ENCODE measurements at regions not wholly inside any gene's neighbourhood (a gene's known extent, or its start where the extent isn't known, plus 50 kb on each side); places are given as distances from the start of the nearest gene placed in this dataset.
"Not testable (repeated sequence)": the region's sequence is repeated elsewhere in the genome, so short reads cannot be mapped to it uniquely, and the experiment has no call there.

- no peak for DNase-seq (ENCODE audit: low read depth in 2 of 3, low spot score in 2 of 3)
These were observed 174.0 kb upstream of the TPM1 start for GRCh38 chr15:62868507-62868906.

- no peak for DNase-seq (ENCODE audit: low read depth in 2 of 3, low spot score in 2 of 3)
These were observed 173.4 kb upstream of the TPM1 start for GRCh38 chr15:62869116-62869515.

- no peak for DNase-seq (ENCODE audit: low read depth in 2 of 3, low spot score in 2 of 3)
These were observed 172.3 kb upstream of the TPM1 start for GRCh38 chr15:62870216-62870615.

- DNase-seq (ENCODE audit: low read depth in 2 of 3, low spot score in 2 of 3): not testable (repeated sequence)
These were observed 171.8 kb upstream of the TPM1 start for GRCh38 chr15:62870701-62871100.

- no peak for DNase-seq (ENCODE audit: low read depth in 2 of 3, low spot score in 2 of 3)
These were observed 169.3 kb upstream of the TPM1 start for GRCh38 chr15:62873203-62873602.

- no peak for DNase-seq (ENCODE audit: low read depth in 2 of 3, low spot score in 2 of 3)
These were observed 168.5 kb upstream of the TPM1 start for GRCh38 chr15:62874064-62874463.

GRCh38 chr15:62874959-62875625 is 167.5 kb upstream of the TPM1 start:
- no peak for DNase-seq (ENCODE audit: low read depth in 2 of 3, low spot score in 2 of 3)

GRCh38 chr15:62875626-62876021 is 166.9 kb upstream of the TPM1 start:
- no peak for DNase-seq (ENCODE audit: low read depth in 2 of 3, low spot score in 2 of 3)

GRCh38 chr15:62877276-62877857 is 165.2 kb upstream of the TPM1 start:
- no peak for DNase-seq (ENCODE audit: low read depth in 2 of 3, low spot score in 2 of 3)

- DNase-seq (ENCODE audit: low read depth in 2 of 3, low spot score in 2 of 3): no peak
These were observed 164.5 kb upstream of the TPM1 start for GRCh38 chr15:62878070-62878469.

GRCh38 chr15:62879770-62880169 is 162.8 kb upstream of the TPM1 start:
- peak in 2 of 3 donors; percentile 31 to 57 for DNase-seq (ENCODE audit: low read depth in 2 of 3, low spot score in 2 of 3)

- DNase-seq (ENCODE audit: low read depth in 2 of 3, low spot score in 2 of 3): peak in 2 of 3 donors; percentile 5 to 49
These were observed 162.3 kb upstream of the TPM1 start for GRCh38 chr15:62880278-62880677.

- DNase-seq (ENCODE audit: low read depth in 2 of 3, low spot score in 2 of 3): no peak
These were observed 161.5 kb upstream of the TPM1 start for GRCh38 chr15:62881056-62881455.

GRCh38 chr15:62883938-62884479 is 158.5 kb upstream of the TPM1 start:
- no peak for DNase-seq (ENCODE audit: low read depth in 2 of 3, low spot score in 2 of 3)

GRCh38 chr15:62886431-62887071 is 156.0 kb upstream of the TPM1 start:
- no peak for DNase-seq (ENCODE audit: low read depth in 2 of 3, low spot score in 2 of 3)

GRCh38 chr15:62887113-62887570 is 155.4 kb upstream of the TPM1 start:
- no peak for DNase-seq (ENCODE audit: low read depth in 2 of 3, low spot score in 2 of 3)

GRCh38 chr15:62888623-62889022 is 153.9 kb upstream of the TPM1 start:
- DNase-seq (ENCODE audit: low read depth in 2 of 3, low spot score in 2 of 3): no peak

GRCh38 chr15:62889141-62889661 is 153.3 kb upstream of the TPM1 start:
- no peak for DNase-seq (ENCODE audit: low read depth in 2 of 3, low spot score in 2 of 3)

- DNase-seq (ENCODE audit: low read depth in 2 of 3, low spot score in 2 of 3): no peak
These were observed 152.6 kb upstream of the TPM1 start for GRCh38 chr15:62889734-62890505.

- no peak for DNase-seq (ENCODE audit: low read depth in 2 of 3, low spot score in 2 of 3)
These were observed 148.0 kb upstream of the TPM1 start for GRCh38 chr15:62894322-62895085.
